GM06990 (cell line): ENCODE measurements at regions not wholly inside any gene's neighbourhood (a gene's known extent, or its start where the extent isn't known, plus 50 kb on each side); places are given as distances from the start of the nearest gene placed in this dataset.

Experiments
- DNase-seq: peaks from one replicate; pipeline ENCODE4 v3.0.0-alpha.2; 2011; ENCODE audit not compliant: insufficient read length; ENCODE audit errors: extremely low read depth
- H3K27me3 ChIP-seq: replicated peaks from 2 replicates; pipeline ENCODE4 v1.6.0; 2011; ENCODE audit warnings: low read length; ENCODE audit not compliant: control insufficient read depth, insufficient read depth
- H3K36me3 ChIP-seq: 2 replicates; pipeline ENCODE4 v1.5.1; 2011; ENCODE audit warnings: low read length; ENCODE audit not compliant: control insufficient read depth, insufficient read depth
- H3K4me3 ChIP-seq: replicated peaks from 2 replicates; pipeline ENCODE4 v1.5.1; 2011; ENCODE audit warnings: low read depth, mild to moderate bottlenecking, control low read depth, low read length
- TF ChIP-seq, protein P1 (sequence below): IDR thresholded peaks from 2 replicates; pipeline ENCODE4 v1.5.1; 2011; ENCODE audit warnings: low read length, control low read depth, mild to moderate bottlenecking, inconsistent platforms; ENCODE audit not compliant: insufficient read depth, poor library complexity, severe bottlenecking

DNA sequence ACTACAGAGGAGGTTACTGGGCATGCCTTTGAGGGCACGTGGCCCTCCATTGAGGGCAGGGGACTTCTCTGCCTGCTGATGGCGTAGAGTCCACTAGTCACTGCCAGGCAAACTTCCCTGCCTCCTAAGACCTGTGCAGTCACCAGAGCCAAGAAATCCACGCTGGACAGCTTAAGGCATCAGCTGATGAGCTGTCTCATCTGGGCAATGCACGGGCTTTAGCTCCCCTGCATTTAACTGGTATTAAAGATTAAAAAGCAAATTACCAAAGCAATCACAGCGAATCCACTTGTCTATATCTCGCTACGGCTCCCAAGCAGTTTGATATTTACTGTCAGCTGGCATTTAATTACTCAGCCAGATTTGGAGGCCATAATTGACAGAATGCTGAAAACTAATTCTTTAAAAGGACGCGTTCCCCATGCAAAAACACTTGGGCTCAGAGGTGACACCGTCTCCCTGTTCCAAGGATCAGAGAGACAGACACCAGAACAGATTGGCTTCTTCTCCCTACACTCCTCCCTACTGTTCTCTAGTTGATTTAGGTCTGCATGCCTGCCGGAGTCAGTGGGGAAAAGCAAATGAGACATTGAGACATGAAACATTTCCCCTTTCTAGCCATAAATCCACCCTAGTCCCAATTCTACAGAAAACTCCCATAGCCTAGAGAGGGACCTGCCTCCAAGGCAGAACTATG lies 68.5 kb downstream of the SPATA19 start:
- H3K4me3 ChIP-seq = no peak overlapping the region
- no peaks in the 10 kb centered on the region for H3K36me3 ChIP-seq
- TF ChIP-seq, protein P1, sequence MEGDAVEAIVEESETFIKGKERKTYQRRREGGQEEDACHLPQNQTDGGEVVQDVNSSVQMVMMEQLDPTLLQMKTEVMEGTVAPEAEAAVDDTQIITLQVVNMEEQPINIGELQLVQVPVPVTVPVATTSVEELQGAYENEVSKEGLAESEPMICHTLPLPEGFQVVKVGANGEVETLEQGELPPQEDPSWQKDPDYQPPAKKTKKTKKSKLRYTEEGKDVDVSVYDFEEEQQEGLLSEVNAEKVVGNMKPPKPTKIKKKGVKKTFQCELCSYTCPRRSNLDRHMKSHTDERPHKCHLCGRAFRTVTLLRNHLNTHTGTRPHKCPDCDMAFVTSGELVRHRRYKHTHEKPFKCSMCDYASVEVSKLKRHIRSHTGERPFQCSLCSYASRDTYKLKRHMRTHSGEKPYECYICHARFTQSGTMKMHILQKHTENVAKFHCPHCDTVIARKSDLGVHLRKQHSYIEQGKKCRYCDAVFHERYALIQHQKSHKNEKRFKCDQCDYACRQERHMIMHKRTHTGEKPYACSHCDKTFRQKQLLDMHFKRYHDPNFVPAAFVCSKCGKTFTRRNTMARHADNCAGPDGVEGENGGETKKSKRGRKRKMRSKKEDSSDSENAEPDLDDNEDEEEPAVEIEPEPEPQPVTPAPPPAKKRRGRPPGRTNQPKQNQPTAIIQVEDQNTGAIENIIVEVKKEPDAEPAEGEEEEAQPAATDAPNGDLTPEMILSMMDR = no peak
- no peaks in the 10 kb centered on the region for H3K27me3 ChIP-seq
- DNase-seq = no peak

DNA sequence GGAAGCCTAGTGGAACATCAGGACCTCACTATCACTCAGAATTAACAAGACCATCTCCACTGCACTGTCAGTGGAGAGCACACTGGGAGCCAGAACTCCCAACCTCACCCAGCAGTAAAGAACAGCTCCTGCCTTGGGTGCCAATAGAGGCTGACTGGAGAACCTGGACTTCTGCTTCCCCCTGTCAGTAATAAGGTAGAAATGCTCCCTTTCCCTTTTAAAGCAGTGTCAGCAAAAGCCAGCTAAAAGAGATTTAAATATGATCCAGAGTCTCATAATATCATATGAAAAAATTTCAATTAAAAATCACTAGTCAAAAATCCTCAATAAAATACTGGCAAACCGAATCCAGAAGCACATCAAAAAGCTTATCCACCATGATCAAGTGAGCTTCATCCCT lies 82.8 kb downstream of the SPATA19 start:
- Histone ChIP-seq H3K4me3 (no peak overlapping the region), H3K27me3 (no peaks in the 10 kb centered on the region; the same call in 1 of the 2 replicates), H3K36me3 (no peaks in the 10 kb centered on the region)
- DNase-seq = no peak
- TF ChIP-seq, protein P1 = no peak

DNA sequence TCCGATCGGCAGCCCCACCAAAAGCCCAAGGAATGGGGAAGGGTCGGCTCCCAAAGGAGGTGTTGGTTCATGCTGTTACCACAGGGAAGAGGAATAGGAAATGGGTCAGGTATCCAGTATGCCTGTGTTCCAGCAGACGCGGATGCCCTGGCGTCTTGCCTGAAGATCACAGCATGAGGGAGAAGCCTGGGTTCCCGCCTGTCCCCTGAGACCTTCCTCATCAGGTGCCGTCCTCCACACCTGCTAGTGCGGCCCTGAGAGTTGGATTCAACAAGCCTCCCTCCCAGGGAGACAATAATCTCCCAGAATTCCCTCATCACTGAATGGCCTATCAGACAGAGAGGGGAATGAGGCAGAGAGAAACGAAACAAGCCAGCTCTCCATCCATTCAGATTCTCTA lies 92.2 kb downstream of the SPATA19 start:
- DNase-seq = no peak

DNA sequence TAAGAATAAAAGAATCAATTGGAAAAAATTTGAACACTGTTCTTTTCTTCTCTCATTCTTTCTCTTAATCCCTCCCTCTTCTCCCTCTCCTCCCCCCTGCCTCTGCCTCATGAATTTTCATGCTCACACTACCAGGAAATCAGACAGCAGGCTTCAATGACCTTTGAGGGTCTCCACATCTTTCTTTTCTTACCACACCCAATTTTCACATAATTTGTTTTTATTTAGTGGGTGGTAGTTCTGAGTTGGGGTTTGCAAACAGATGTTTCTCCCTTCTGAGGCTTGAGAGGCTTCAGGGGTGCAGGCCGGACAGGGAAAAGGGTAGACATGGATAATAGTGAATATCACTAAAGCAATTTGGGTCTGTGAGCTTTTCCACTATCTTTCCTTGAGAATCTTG lies 95.5 kb downstream of the SPATA19 start:
- no peaks in the 10 kb centered on the region for H3K27me3 ChIP-seq
- H3K4me3 ChIP-seq = no peak overlapping the region
- TF ChIP-seq, protein P1 = no peak
- no peak for DNase-seq
- H3K36me3 ChIP-seq = no peaks in the 10 kb centered on the region

More for the DNA sequence above, 92.2 kb downstream of the SPATA19 start:
- Histone ChIP-seq H3K27me3 (no peaks in the 10 kb centered on the region), H3K4me3 (no peak overlapping the region), H3K36me3 (no peaks in the 10 kb centered on the region)
- TF ChIP-seq, protein P1 = no peak

DNA sequence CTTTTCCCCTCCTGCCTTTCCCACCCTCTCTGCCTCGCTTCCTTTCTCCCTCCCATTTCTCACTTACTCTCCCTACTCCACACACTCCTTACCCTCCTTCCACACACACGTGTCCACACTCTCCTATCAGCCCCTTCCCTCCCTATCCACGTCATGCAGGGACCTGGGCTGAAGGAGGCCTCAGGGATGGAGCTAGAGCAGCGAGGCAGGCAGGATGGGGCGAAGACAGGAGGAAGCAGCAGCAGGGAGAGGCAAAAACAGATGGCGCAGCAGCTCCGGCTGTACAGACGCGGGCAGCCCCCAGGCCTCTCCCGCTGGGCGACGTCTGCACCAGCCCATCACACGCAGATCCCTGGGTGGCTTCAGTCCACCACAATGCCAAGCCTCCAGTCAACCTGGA lies 97.9 kb downstream of the SPATA19 start:
- DNase-seq = no peak
- TF ChIP-seq, protein P1 = no peak
- no peaks in the 10 kb centered on the region for H3K36me3 ChIP-seq
- H3K27me3 ChIP-seq = no peaks in the 10 kb centered on the region
- H3K4me3 ChIP-seq = no peak overlapping the region

DNA sequence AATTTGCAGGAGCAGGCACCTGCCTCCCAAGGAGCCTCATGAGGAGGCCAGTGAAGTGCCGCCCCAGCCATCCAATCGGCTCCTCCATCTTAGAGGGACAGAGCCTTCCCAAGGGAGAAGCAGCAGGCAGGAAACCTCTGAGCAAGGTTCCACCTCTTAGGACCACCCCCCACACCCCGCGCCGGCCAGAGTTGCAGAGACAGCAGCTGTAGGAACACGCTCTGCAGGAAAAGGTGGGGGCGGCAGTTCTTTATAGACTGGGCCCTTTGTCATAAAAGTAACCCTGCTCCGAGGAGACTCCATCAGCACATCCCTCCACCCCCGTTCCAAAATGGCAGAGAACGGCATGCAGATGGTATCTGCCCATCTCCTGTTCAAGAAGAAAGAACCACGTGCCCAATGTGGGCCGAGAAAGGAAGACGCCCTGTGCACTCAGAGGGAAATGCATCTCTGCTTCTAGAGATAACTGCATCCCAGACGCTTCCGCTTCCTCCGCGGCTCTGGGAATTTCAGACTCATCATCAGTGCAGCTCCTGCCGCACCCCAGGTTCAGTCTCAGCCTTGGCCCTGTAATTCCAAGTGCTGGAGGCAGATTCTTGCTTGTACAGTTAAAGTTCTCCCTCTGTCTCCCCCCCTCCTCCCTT lies 98.5 kb downstream of the SPATA19 start:
- H3K36me3 ChIP-seq = no peaks in the 10 kb centered on the region
- DNase-seq = no peak
- no peaks in the 10 kb centered on the region for H3K27me3 ChIP-seq
- TF ChIP-seq, protein P1 = no peak
- no peak overlapping the region for H3K4me3 ChIP-seq
